Hematopoietic multipotent progenitor cell treated with erythropoietin and hydrocortisone succinate and interleukin-3 and kit ligand, for 4 days (in vitro differentiated cells): ENCODE measurements at regions not wholly inside any gene's neighbourhood (a gene's known extent, or its start where the extent isn't known, plus 50 kb on each side); places are given as distances from the start of the nearest gene placed in this dataset.
"Not testable (repeated sequence)": the region's sequence is repeated elsewhere in the genome, so short reads cannot be mapped to it uniquely, and the experiment has no call there.

Source experiments
- DNase-seq: peaks from one replicate; pipeline ENCODE4 v3.0.0-alpha.2; 2015

DNA sequence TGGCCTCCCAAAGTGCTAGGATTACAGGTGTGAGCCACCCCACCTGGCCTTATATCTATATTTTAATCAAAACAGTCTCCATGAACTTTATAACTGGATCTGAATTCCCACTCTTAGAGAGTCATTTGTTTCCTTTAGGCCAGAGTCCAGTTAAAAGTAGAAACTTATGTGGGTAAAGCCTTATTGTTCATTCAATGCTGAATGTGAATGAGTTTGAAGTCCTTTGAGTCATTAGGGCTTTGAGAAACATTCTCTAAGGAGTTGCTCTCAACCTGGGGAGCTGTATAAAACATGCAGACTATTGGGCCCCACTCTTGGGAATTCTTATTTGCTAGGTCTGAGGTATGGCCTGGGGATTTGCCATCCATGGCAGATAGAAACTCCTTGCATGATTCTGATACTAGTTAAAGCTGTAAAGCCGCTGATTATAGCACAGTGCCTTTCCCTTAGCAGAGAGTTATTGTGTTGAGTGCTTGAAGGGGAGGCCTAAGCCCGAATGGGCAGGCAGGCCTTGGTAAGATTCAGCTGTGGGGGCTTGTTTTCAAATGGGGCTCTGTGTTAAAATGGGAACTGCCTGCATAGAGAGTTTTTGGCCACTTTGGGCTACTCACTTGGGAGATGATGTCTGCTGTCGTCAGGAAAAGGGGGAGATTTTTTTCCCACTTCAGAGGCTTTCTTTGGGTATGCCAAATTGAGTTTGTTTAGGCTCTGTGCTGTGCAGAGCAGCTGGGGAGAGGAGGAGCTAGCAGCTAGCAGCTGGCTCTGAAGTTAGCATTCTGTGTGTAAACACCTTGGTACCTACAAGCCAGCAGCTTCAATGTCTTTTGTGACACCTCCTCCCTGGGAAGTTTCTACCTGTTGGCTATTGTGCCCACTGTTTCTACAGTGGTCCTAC, 117.5 kb downstream of the DACT1 start:
- no peak for DNase-seq

DNA sequence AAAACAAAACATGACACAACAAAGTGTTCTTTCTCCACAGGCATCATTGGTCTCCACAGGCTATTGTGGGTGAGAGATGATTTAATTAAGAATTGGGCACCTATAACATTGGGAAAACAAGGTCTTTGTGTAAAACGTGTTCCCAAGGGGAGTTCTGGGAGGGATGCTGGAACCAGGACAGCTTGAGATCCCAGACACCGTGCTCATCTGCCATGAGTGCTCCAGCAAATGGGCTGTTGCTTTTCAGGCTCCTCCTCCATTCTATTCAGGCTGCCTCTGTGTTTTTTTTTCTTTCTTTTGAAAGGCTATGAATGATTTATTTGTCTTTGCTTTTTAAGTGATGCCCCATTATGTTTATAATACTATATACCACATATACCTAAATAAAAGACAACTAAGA, 122.4 kb downstream of the DACT1 start:
- DNase-seq: no peak

DNA sequence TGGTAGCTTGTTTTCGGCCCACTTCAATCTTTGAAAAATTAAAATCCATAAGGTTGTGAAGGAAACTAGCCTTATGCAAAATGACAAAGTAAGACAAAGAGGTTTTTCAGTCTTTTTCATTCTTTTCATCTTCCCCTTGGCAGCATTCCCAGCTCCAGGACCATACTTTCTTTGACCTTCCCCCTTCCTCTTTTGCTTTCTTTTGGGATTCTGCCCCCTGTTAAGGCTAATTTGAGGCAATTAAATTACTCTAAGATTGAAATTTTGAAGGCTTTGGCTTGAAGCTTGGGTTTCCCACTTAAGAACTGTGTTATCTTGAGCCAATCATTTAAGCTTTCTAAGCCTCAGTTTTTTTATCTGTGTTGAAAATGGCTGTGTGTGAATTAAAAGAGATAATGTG, 124.9 kb downstream of the DACT1 start:
- DNase-seq: peak; percentile 31

DNA sequence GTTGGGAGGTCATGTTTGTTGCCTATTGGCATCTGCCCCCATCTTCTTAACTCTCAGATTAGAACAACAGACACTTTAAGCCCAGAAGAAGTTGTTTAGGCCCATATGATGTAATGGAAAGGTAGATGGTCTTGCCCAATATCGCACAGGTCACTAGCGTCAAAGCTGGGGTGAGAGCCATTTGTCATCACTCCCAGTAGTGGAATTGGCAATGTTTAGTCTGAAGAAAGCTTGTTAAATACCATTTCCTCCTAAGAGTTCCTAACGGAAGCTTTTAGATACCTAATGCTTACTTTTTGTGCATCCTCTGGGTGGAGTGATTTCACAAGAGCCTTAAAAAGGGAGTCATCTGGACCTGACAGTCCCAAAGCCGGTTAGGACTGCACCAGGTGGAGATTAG, 125.4 kb downstream of the DACT1 start:
- no peak for DNase-seq

DNA sequence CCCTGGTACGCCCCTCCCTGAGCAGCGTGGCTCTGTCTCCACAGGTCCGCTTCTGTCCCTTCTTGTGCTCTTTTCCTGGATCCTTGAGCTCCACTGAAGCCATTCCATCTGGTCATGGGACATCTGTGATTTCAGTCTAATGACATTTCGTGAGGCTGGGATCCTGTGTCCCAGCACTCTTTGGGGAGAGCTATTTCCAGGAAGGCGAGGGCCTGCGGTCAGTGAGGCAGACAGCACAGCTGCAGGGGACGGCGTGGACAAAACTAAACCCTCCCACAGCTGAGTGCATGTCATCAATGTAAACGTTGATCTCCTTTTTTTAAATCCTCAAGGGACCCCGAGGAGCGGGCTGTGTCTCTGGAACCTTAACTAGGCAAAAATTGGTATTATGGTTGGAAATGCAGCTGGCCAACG, 127.7 kb downstream of the DACT1 start:
- DNase-seq: no peak

DNA sequence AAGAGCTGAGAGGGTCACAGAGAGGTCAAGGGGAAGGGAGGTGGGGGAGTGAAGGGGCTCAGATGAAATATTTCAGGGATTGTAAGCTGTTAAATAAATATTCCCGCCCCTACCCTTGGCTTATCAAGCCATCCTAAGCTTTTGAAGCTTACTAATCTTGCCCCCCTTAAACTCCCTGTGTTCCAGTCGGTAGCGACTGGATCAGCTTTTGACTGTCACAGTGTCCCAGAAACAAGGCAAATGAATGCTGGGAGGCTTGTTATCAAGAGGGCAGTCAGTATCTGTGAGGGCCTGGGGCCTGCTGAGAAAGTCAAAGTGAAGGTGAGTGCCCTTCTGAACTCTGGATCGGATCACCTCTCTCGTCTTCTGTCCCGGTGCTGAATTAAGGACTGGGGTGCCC, 128.1 kb downstream of the DACT1 start:
- DNase-seq: no peak

DNA sequence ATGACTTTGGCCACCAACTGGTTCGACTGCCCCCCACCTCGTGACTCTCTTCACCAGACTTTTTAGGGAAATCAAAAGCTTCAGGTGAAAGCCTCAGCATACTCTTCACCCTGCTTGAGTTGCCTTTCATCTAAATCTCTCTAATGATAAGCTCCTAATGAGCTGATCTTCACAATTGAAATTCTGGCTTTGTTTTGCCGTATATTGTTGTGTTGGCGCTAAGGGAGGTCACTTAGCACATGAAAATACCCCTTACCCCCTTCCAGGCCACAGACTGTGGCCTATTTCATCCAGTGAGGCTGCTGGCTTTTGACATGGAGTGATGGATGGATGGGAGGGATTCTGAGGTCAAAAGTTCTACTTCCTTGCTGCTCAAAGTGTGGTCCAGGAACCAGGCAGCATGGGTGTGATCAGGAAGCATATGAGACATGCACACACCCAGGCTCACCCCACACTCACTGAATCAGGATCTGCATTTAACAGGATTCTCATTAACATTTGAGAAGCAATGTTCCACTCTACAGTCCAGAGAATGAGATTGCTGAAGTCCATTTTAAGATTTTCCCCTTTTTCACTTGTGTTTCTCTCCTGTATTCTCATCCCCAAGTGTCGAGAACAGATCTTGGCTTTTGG, 131.4 kb downstream of the DACT1 start:
- no peak for DNase-seq

DNA sequence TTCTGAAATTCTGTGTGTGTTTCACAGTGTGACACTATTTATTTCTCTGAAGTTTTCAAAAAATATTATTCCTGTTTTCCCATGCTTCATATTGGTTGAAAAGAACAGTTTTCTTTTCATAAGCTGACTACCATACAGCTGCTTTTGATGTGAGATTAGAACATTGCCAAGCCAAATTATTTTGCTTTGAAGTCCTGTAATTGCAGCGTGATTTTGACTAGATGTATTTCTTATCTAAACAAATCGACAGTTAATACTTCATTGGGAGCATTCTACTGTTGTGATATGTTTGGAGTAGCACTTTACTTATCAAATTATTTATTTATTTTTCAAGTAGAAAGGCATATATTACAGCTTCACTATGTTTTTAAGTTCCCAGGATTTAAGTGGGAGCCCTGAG, 132.0 kb downstream of the DACT1 start:
- DNase-seq: no peak

DNA sequence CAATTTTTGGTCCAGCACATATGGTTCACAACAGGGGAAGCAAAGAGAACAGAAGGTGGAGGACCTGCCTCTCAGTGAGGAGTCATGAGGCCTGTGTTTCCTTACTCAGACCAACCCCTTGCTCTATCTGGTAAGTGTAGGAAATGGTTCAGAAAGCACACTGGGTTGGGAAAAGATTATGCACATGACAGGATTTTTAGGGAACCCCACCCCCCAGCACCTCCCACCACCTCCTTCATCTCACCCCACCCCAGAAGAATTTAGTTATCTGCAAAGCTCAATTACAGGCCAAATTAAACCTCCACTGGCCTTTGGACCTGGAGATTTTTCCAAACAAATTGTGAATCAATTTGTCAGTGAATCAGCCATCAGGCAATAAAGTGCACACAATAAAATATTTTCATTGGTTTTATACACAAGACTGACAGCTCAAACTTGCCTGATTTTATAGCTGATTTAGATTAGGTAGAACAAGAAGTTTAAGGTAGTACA, 132.8 kb downstream of the DACT1 start:
- DNase-seq: no peak

DNA sequence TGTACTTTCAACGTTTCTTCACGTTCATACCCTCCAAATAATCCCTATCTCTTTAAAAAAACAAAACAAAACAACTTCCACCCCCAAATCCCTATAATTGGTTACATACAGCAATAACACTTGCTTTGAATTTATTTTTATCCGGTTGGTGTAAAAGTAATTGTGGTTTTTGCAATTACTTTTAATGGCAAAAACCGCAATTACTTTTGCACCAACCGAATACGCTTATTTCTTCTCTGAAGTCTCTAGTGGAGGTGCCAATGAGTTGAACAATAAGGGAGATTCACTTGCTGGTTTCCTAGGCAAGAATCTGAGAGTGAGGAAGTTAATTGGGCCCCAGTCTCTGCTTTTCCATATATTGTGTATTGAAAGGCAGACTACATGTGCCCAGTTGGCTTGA, 133.3 kb downstream of the DACT1 start:
- DNase-seq: no peak

DNA sequence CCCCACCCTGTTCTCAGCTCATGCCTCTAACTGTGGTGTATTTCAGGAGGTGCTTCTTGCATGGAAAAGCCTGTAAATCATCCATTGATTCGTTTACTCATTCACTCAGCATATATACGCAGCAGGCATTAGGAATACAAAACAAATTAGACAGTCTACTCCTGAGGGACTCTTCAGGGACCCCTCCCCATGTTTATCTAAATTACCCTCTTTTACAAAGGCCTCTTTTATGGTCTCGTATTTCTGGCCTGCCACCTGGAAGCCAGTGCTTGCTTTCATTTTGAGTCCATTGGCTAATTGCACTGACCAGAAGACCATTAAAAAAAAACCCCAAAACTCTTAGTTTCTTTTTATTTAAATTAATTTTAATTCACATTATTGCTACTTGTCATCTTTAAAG, 134.4 kb downstream of the DACT1 start:
- DNase-seq: no peak

DNA sequence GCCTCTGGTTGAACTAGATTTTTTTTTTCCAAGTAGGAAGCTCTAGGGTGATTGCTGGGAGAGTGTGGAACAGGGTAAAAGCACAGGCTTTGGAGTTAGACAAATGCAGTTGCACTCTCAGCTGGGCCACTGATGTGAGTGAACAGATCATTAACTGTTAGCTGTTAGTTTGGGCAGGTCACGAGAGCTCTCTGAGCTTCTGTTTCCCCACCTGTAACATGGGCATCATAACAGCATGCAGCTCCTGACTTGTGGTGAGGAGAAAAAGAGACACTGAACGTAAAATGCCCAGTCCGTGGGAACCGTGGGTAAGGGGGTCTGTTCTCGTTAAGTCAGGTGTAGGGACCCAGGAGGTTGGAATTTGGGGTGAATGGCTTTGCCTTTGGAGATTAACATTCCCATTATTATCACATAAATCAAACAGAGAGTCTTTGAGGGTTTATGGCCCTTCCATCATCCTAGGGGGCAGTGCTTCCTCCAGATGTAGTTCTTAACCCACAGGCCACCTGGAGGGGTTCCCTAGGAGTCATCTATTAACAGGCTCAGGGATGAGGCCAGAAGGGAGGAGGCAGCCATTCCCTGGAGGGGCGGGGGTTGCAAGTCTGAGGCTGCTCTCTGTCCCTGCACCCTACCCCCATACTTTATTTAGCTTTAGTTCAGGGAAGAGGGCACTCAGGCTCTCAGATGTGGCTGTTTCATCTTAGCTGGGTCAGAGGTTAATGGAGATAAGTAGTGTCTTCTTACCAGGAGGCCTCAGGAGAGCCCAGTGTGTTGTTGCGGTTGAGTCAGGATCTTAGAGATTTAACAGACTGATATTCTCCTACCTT, 135.2 kb downstream of the DACT1 start:
- DNase-seq: no peak

DNA sequence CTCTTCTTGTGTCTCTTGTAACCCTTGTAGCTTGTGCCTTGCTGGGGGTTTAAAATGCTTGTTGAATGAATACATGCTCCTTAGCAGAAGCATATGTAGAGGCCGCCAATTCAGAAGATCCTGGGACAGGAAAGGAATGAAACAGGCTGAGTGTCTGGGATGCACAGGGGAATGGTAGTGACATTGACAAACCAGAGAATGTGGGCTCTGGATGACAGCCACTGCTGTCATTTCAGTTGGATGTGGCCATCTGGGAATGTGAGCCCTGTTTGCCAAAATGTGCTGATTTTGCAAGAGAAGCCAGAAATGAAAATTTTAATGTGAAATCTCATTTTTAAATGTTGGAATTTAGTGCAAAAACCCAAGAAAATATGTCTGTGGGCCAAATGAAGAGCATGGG, 136.8 kb downstream of the DACT1 start:
- DNase-seq: no peak

DNA sequence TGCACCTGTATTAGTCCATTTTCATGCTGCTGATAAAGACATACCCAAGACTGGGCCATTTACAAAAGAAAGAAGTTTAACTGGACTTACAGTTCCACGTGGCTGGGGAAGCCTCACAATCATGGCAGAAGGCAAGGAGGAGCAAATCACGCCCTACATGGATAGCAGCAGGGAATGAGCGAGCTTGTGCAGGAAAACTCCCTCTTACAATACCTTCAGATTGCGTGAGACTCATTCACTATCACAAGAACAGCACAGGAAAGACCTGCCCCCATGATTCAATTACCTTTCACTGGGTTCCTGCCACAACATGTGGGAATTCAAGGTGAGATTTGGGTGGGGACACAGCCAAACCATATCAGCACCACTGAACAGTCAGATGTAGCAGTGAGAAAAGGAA, 137.4 kb downstream of the DACT1 start:
- not testable (repeated sequence) for DNase-seq

DNA sequence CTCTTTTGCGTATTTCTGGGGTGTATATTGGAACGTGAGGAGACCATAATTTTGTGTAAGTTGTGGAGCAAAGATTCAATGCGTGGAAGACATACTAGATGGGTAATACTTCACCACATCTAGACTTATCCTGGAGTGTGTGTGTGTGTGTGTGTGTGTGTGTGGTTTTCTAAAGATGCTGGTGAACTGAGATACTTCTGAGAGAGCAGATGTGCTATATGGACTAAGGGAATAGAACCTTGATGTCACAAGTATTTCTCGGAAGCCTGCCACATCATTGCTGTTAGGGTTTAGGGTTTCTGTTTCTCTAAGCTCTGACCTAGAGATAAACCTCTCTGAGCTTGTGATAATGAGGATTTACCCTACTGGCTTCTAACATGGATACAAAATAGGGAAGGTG, 138.8 kb downstream of the DACT1 start:
- DNase-seq: no peak

DNA sequence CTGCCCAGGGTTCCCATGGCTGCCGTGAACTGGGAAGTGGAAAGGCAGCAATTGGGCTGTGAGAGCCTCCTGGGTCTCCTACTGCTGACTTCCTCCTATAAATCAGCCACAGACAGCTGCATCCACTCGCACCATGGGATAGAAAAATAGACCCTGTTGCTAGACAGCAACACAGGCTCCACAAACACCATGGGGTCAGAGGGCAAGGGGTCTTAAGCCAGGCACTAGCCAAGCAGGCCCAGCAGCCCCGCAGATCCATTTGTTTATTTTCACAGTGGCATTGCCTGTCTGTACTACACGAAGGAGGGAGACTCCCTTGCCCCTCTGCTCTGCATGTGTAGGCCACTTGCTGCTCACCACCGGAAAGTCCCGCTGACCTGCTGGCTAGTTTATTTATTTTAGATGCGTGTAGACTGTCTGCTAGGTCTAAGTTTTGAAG, 139.8 kb downstream of the DACT1 start:
- no peak for DNase-seq

DNA sequence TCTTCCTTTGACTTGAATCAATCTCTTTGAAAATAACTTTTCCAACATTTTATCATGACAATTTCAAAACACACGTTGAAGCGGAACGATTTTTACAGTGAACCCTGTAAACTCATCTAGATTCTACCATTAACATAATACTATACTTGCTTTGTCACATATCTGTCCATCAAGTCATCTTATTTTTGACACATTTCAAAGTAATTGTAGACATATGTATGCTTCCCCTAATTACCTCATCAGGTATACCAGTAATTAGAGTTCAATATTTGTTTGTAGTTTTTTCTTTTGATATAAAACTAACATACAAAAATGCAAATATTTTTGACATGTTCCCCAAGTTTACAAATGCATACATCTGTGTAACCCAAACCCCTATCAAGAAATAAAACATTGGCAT, 140.4 kb downstream of the DACT1 start:
- DNase-seq: no peak

DNA sequence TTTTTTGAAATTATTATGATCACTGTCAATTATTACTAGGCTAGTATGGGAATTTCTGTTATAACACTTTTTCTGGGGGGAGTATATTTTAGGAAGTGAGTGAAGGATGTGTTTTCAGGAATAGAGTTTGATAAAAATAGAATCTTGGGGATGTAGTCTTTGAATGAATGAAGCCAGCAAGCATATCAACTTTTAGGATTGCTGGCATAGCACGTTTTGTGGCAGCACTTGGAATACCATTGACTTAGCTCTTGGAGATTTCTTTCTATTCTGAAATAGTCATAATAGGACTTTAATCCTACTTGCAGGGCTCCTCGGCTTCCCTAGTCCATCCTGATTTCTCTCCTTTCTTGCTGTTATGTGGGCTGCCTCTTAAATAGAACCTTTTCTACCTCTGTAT, 141.6 kb downstream of the DACT1 start:
- no peak for DNase-seq

DNA sequence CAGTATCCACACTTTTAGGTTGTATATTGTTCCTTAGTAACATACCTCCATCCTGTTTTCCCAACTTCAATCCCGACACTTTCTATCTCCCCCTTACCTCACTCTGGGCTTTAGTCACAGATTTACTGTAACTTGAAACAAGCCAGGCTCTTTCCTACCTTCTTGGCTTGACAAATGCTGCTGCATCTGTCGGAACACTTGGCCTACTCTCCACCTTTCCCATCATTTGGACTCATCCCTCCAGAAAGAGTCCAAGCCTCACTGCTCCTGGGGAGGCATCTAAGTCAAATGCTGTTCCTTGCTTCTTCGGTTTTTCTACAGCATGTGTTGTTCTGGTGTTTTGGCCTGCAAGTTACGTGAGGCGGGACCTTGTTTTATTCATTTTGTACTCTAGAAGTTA, 142.4 kb downstream of the DACT1 start:
- no peak for DNase-seq

DNA sequence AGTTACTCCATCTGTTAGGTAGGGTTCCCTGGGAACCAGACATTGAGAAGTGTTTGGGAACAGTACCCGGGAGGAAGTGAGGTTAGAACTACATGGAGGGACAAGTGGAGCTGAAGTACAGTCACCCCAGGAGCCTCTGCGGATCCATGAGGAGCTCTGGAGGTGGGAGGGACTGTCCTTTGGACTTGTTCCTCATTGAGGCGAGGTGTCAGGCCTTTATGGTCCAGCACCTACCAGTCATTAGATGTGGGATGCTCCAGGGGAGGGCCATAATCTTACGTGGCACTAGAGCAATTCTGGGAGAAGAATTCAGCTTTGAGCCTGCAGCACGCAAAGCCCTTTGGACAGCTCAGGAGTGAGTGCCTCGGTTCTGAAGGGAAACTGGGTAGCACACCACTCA, 142.8 kb downstream of the DACT1 start:
- no peak for DNase-seq

DNA sequence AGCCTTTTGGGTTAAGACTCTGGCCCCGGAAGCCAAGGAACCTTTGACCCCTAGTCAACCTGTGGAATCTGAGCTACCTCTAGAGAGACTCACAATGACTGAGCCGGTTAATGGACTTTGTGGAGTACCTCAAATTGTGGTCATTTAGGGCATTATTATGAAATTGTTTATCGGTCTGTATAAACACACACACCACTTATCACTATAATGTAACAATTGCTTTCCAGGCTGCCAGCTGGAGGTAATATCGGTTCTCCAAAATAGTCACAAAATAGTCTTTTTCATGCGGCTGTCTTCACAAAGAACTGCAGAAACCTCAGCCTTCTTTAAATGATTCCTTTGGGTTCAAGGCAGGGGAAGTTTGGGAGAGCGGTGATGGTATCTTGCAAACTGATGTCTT, 144.2 kb downstream of the DACT1 start:
- no peak for DNase-seq

DNA sequence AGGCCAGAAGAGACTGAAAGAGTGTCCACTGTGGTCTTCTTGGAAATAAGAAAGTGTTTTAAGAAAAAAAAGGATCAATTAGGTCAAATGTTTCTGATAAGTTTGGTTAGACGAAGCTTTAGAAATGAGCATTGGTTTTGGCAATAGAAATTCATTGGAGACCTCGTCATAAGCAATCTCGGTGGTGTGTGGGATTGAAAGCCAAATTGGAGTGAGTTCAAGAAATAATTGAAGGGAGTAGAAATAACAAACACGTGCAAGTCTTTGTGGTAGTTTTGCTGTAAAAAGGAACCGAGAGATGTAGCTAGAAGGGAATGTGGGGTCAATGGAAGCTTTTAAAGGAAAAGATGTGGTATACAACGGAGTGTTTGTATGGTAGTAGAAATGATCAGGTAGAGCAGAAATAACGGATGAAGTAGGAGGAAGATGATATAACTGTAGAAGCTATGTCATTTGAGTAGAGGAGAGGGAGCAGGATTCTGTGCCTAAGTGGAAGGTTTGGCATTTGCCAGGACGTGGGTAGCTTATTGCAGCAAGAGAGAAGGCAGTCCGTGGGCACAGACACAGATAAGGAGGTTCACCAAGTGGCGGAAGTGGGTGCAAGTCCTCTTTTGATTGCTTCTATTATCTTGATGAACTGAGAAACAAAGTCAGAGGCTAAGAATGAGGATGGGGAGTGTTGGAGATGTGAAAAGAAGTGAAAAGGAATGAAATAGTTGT, 146.2 kb downstream of the DACT1 start:
- DNase-seq: peak; percentile 29

DNA sequence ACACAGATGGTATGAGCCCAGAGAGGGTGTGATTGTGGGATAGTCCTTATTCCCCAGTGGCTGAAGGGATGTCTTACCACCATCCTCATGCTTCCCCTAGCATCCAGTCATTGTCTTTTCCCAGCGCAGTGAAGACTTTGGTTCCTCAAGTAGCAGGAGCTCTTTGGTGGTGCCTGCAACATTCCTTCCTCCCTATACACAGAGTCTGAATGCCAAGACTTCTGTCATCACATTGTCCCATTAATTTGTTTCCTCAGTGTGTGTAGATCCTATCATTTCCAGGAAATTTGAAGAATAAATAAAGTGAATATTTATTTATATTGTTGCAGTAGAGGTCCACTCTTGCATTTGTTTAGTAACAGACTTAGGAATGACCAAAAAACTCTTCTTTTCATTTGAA, 147.2 kb downstream of the DACT1 start:
- no peak for DNase-seq
